Testis (tissue), 2 donors: ENCODE measurements at regions not wholly inside any gene's neighbourhood (a gene's known extent, or its start where the extent isn't known, plus 50 kb on each side); places are given as distances from the start of the nearest gene placed in this dataset.

Source experiments
- CTCF ChIP-seq, 3 experiments: fragments of 450-650 bp in 2 of 3; fragments of 200-600 bp in 1 of 3; sonication (generic) in 1 of 3; IDR thresholded peaks; one replicate each; pipeline ENCODE4 v1.5.1; 2016 to 2019; ENCODE audit warnings: antibody characterized with exemption in 3 of 3, mild to moderate bottlenecking in 2 of 3, moderate library complexity in 1 of 3
- POLR2A ChIP-seq: fragments of 450-650 bp; IDR thresholded peaks from one replicate; pipeline ENCODE4 v1.6.1; 2017; ENCODE audit warnings: antibody characterized with exemption, mild to moderate bottlenecking, moderate library complexity

- TF ChIP-seq POLR2A (no peak), CTCF (IDR thresholded peaks at IDR 0.05) (no peak)
Measured at GRCh38 chr18:34525244-34525643, 184.9 kb upstream of the DTNA start.
